ENCODE measurements at regions not wholly inside any gene's neighbourhood (a gene's known extent, or its start where the extent isn't known, plus 50 kb on each side); places are given as distances from the start of the nearest gene placed in this dataset.
"Not testable (repeated sequence)": the region's sequence is repeated elsewhere in the genome, so short reads cannot be mapped to it uniquely, and the experiment has no call there.

DNA sequence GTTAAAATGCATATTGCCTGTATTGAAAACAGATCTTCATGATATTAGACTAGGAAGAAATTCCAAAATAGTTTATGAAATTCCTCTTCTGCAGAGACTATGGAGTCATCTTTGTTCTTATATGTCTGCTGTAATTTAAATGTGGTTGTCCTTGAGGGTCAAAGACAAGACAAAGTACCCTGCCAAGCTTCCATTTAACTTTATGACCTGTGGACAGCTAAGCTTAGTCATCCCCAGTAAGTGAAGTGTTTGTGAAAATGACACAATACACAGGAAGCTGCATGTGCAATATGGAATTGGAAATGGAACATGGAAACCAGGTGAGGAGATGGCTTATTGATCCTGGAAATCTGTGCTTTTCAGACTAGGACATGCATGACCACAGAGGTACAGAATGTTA lies 68.5 kb upstream of the GBE1 start:
- DNase-seq (ENCODE audit: low read depth in 2 of 3, low spot score in 2 of 3) = no peak

- not testable (repeated sequence) for DNase-seq (ENCODE audit: low read depth in 2 of 3, low spot score in 2 of 3)
Measured at GRCh38 chr3:81829272-81829671, 67.8 kb upstream of the GBE1 start.

GRCh38 chr3:81823882-81824395 lies 62.5 kb upstream of the GBE1 start:
- peak in 2 of 3 donors; percentile 41 to 59 for DNase-seq (ENCODE audit: low read depth in 2 of 3, low spot score in 2 of 3)

GRCh38 chr3:81823086-81823485 lies 61.6 kb upstream of the GBE1 start:
- no peak for DNase-seq (ENCODE audit: low read depth in 2 of 3, low spot score in 2 of 3)

- no peak for DNase-seq (ENCODE audit: low read depth in 2 of 3, low spot score in 2 of 3)
Measured at GRCh38 chr3:81816473-81817250, 55.2 kb upstream of the GBE1 start.

GRCh38 chr3:81812098-81812497 lies 50.7 kb upstream of the GBE1 start:
- DNase-seq (ENCODE audit: low read depth in 2 of 3, low spot score in 2 of 3) = not testable (repeated sequence)
